PC-3 (cell line): ENCODE measurements at regions not wholly inside any gene's neighbourhood (a gene's known extent, or its start where the extent isn't known, plus 50 kb on each side); places are given as distances from the start of the nearest gene placed in this dataset.

Source experiments
- EZH2phosphoT487 ChIP-seq: fragments of 300-600 bp; sonication (generic); IDR thresholded peaks from 2 replicates; pipeline ENCODE4 v1.6.1; 2018; ENCODE audit warnings: mild to moderate bottlenecking, antibody characterized with exemption, low read length, borderline replicate concordance
- TF ChIP-seq, protein P1 (sequence below): fragments of 300-600 bp; sonication (generic); conservative IDR thresholded peaks from 2 replicates; pipeline ENCODE4 v1.5.1; 2017; ENCODE audit warnings: antibody characterized with exemption, low read depth, mild to moderate bottlenecking, low read length

- TF ChIP-seq EZH2phosphoT487: no peak
- TF ChIP-seq, protein P1, sequence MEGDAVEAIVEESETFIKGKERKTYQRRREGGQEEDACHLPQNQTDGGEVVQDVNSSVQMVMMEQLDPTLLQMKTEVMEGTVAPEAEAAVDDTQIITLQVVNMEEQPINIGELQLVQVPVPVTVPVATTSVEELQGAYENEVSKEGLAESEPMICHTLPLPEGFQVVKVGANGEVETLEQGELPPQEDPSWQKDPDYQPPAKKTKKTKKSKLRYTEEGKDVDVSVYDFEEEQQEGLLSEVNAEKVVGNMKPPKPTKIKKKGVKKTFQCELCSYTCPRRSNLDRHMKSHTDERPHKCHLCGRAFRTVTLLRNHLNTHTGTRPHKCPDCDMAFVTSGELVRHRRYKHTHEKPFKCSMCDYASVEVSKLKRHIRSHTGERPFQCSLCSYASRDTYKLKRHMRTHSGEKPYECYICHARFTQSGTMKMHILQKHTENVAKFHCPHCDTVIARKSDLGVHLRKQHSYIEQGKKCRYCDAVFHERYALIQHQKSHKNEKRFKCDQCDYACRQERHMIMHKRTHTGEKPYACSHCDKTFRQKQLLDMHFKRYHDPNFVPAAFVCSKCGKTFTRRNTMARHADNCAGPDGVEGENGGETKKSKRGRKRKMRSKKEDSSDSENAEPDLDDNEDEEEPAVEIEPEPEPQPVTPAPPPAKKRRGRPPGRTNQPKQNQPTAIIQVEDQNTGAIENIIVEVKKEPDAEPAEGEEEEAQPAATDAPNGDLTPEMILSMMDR: no peak
Observed at GRCh38 chr3:73683706-73684105, 59.0 kb upstream of the PDZRN3 start.
